DOHH2 (cell line): ENCODE measurements at regions not wholly inside any gene's neighbourhood (a gene's known extent, or its start where the extent isn't known, plus 50 kb on each side); places are given as distances from the start of the nearest gene placed in this dataset.

Experiments
- H3F3A ChIP-seq: fragments of 200-600 bp; sonication (generic), shearing (Covaris generic); 2 replicates; pipeline ENCODE4 v1.6.0; 2016; ENCODE audit warnings: antibody characterized with exemption, mild to moderate bottlenecking; ENCODE audit not compliant: control insufficient read depth, insufficient read depth
- H3K27ac ChIP-seq: fragments of 200-600 bp; sonication (generic); 2 replicates; pipeline ENCODE4 v1.5.1; 2014; ENCODE audit warnings: low read depth, mild to moderate bottlenecking, low read length, moderate library complexity
- H3K27me3 ChIP-seq: fragments of 200-600 bp; sonication (generic); 2 replicates; pipeline ENCODE4 v1.6.1; 2014; ENCODE audit warnings: mild to moderate bottlenecking, low read length, mixed read lengths; ENCODE audit not compliant: control insufficient read depth
- H3K36me3 ChIP-seq: fragments of 200-600 bp; sonication (generic); 2 replicates; pipeline ENCODE4 v1.6.1; 2014; ENCODE audit warnings: mild to moderate bottlenecking, low read length, moderate library complexity, mixed read lengths; ENCODE audit not compliant: control insufficient read depth
- H3K4me1 ChIP-seq: fragments of 200-600 bp; sonication (generic); 2 replicates; pipeline ENCODE4 v1.6.1; 2014; ENCODE audit warnings: mild to moderate bottlenecking, low read length, mixed read lengths; ENCODE audit not compliant: control insufficient read depth
- H3K4me2 ChIP-seq: fragments of 200-600 bp; sonication (generic); 2 replicates; pipeline ENCODE4 v1.6.0; 2014; ENCODE audit warnings: mild to moderate bottlenecking, low read length, moderate library complexity
- H3K4me3 ChIP-seq: fragments of 200-600 bp; sonication (generic); 2 replicates; pipeline ENCODE4 v1.5.1; 2014; ENCODE audit warnings: mild to moderate bottlenecking, low read length, mixed read lengths
- H3K79me2 ChIP-seq: fragments of 200-600 bp; sonication (generic); 2 replicates; pipeline ENCODE4 v1.6.1; 2014; ENCODE audit warnings: mild to moderate bottlenecking, low read length, mixed read lengths; ENCODE audit not compliant: control insufficient read depth
- H3K9me2 ChIP-seq: fragments of 200-600 bp; sonication (generic); replicated peaks from 2 replicates; pipeline ENCODE4 v1.6.1; 2014; ENCODE audit warnings: mild to moderate bottlenecking, low read length, mixed read lengths; ENCODE audit not compliant: control insufficient read depth
- H3K9me3 ChIP-seq: fragments of 200-600 bp; sonication (generic); 2 replicates; pipeline ENCODE4 v1.6.1; 2014; ENCODE audit warnings: antibody characterized with exemption, low read length, mixed read lengths; ENCODE audit not compliant: control insufficient read depth, insufficient read depth
- H4K20me1 ChIP-seq: fragments of 200-600 bp; sonication (generic); 2 replicates; pipeline ENCODE4 v1.6.0; 2014; ENCODE audit warnings: low read depth, mild to moderate bottlenecking, antibody characterized with exemption, low read length, moderate library complexity; ENCODE audit not compliant: control insufficient read depth, insufficient read depth
- CTCF ChIP-seq: fragments of 200-600 bp; sonication (generic); IDR thresholded peaks from one replicate; pipeline ENCODE4 v1.5.1; 2014; ENCODE audit warnings: antibody characterized with exemption, mild to moderate bottlenecking, low read depth, low read length; ENCODE audit not compliant: poor library complexity, severe bottlenecking
- EZH2phosphoT487 ChIP-seq: fragments of 200-600 bp; sonication (generic); IDR thresholded peaks from 2 replicates; pipeline ENCODE4 v1.6.1; 2017; ENCODE audit warnings: borderline replicate concordance, mild to moderate bottlenecking, antibody characterized with exemption, low read length, moderate library complexity, mixed read lengths

DNA sequence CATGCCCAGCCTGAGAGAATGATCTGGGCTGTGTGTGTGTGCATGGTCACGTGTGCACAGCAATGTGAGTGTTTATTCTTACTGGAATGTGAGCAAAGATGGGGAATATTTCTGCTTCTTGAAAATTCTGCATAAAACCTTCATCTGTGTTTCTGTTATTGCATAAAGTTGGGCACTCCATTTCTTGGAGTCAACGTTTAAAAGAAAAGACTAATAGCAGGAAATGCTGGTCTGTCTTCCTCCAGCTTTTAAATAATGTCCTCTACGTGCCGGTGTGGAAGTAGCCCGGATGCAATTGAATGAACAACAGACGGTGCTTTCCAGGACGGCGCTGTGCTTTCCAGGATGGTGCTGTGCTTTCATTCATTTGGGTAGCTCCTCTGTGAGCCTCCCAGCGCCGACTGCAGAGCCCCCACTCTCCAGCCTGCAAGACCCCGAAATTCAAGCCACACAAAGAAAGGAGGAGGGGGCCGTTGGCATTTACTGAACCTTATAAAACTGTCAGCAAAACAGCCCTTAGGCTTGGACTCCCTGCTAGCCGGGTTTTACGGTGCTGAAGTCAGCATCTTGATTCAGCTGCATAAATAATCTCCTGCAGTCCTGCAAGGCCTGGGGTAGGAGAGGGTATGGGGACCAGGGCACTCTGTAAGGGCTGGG, 158.2 kb upstream of the PRKCQ start:
- Histone ChIP-seq H4K20me1 (no peaks in the 10 kb centered on the region), H3F3A (no peaks in the 10 kb centered on the region), H3K9me2 (no peaks in the 10 kb centered on the region), H3K27me3 (peaks cover 6% of the 10 kb centered on the region; the same call in 1 of the 2 replicates), H3K9me3 (no peaks in the 10 kb centered on the region), H3K27ac (no peak overlapping the region), H3K79me2 (no peaks in the 10 kb centered on the region), H3K36me3 (no peaks in the 10 kb centered on the region), H3K4me1 (no peaks in the 10 kb centered on the region), H3K4me2 (no peak overlapping the region), H3K4me3 (no peak overlapping the region)
- no peak for TF ChIP-seq EZH2phosphoT487
- no peak for TF ChIP-seq CTCF

DNA sequence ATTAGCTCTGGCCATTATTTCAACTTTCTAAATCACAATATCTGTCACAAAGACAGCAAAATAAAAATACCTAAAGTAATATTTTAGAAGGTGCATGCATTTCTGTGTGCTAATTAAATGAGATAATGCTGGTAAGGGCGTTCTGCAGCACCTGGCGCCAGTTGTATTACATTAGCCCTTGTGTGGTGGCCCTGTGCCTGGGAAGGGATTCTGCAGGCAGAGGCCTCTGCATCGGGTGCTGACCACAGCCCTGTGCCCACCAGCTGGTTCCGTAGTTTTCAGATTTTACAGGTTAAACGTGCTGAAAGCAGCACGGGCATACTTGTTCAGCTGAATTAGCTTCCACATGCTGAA, 157.7 kb upstream of the PRKCQ start:
- Histone ChIP-seq H3K79me2 (no peaks in the 10 kb centered on the region), H3K4me1 (no peaks in the 10 kb centered on the region), H3K4me3 (no peak overlapping the region), H3K36me3 (no peaks in the 10 kb centered on the region), H3F3A (no peaks in the 10 kb centered on the region), H3K4me2 (no peak overlapping the region), H3K9me3 (no peaks in the 10 kb centered on the region), H3K27ac (no peak overlapping the region), H4K20me1 (no peaks in the 10 kb centered on the region), H3K9me2 (no peaks in the 10 kb centered on the region), H3K27me3 (peaks cover 6% of the 10 kb centered on the region; the same call in 1 of the 2 replicates)
- no peak for TF ChIP-seq EZH2phosphoT487
- no peak for TF ChIP-seq CTCF

- TF ChIP-seq CTCF (no peak), EZH2phosphoT487 (no peak)
- Histone ChIP-seq H3K27ac (no peak overlapping the region), H3K36me3 (no peaks in the 10 kb centered on the region), H3K79me2 (no peaks in the 10 kb centered on the region), H3K27me3 (peaks cover 6% of the 10 kb centered on the region; the same call in 1 of the 2 replicates), H3K9me2 (no peaks in the 10 kb centered on the region), H3K4me3 (no peak overlapping the region), H3K4me1 (no peaks in the 10 kb centered on the region), H4K20me1 (no peaks in the 10 kb centered on the region), H3F3A (no peaks in the 10 kb centered on the region), H3K4me2 (no peak overlapping the region), H3K9me3 (no peaks in the 10 kb centered on the region)
These were observed 157.1 kb upstream of the PRKCQ start for GRCh38 chr10:6737080-6737641.
